GM23338 (cell line): ENCODE measurements at regions not wholly inside any gene's neighbourhood (a gene's known extent, or its start where the extent isn't known, plus 50 kb on each side); places are given as distances from the start of the nearest gene placed in this dataset.

ENCODE experiments used
- ATAC-seq: fragments of 200-7000 bp; cut with Tn5 transposase; 3 replicates; pipeline ENCODE4 v1.9.1; 2020
- DNase-seq: peaks from one replicate; pipeline ENCODE4 v3.0.0-alpha.2; 2015; ENCODE audit warnings: low spot score
- H2AFZ ChIP-seq: fragments of 200-600 bp; sonication (generic); 2 replicates; pipeline ENCODE4 v1.8.0; 2016; ENCODE audit warnings: antibody characterized with exemption, mild to moderate bottlenecking, moderate library complexity
- H3F3A ChIP-seq: fragments of 200-600 bp; sonication (generic); replicated peaks from 2 replicates; pipeline ENCODE4 v1.8.0; 2017; ENCODE audit warnings: antibody characterized with exemption, mixed run types, low read depth
- H3K27ac ChIP-seq: fragments of 200-600 bp; sonication (generic); 2 replicates; pipeline ENCODE4 v1.6.1; 2016; ENCODE audit warnings: low read depth
- H3K27me3 ChIP-seq: fragments of 200-600 bp; sonication (generic); 2 replicates; pipeline ENCODE4 v1.8.0; 2016; ENCODE audit warnings: mild to moderate bottlenecking, mixed run types, moderate library complexity; ENCODE audit not compliant: insufficient read depth
- H3K36me3 ChIP-seq: fragments of 200-600 bp; sonication (generic); 2 replicates; pipeline ENCODE4 v1.8.0; 2016; ENCODE audit warnings: mild to moderate bottlenecking; ENCODE audit not compliant: insufficient read depth
- H3K4me1 ChIP-seq: fragments of 200-600 bp; sonication (generic); 2 replicates; pipeline ENCODE4 v1.8.0; 2016; ENCODE audit warnings: mild to moderate bottlenecking, moderate library complexity; ENCODE audit not compliant: insufficient read depth
- H3K4me2 ChIP-seq: fragments of 200-600 bp; sonication (generic); 2 replicates; pipeline ENCODE4 v1.7.1; 2017; ENCODE audit warnings: mixed run types
- H3K4me3 ChIP-seq: fragments of 200-600 bp; sonication (generic); 2 replicates; pipeline ENCODE4 v1.6.1; 2016; ENCODE audit warnings: mixed run types
- H3K79me2 ChIP-seq: fragments of 200-600 bp; sonication (generic); replicated peaks from 2 replicates; pipeline ENCODE4 v1.8.0; 2017; ENCODE audit warnings: mild to moderate bottlenecking; ENCODE audit not compliant: insufficient read depth
- H3K9me2 ChIP-seq: fragments of 200-600 bp; sonication (generic); 2 replicates; pipeline ENCODE4 v1.8.0; 2017; ENCODE audit not compliant: insufficient read depth
- H4K20me1 ChIP-seq: fragments of 200-600 bp; sonication (generic); replicated peaks from 2 replicates; pipeline ENCODE4 v1.8.0; 2017; ENCODE audit warnings: mild to moderate bottlenecking; ENCODE audit not compliant: insufficient read depth
- H3K27ac Mint-ChIP-seq: 2 replicates; pipeline ENCODE4 v1.8.0; 2020; ENCODE audit warnings: inconsistent platforms, mild to moderate bottlenecking, moderate library complexity, mixed read lengths
- H3K27me3 Mint-ChIP-seq: 3 replicates; pipeline ENCODE4 v1.8.0; 2022; ENCODE audit warnings: low read depth, mild to moderate bottlenecking, moderate library complexity, mixed read lengths, inconsistent platforms; ENCODE audit not compliant: insufficient read depth, poor library complexity
- H3K36me3 Mint-ChIP-seq: 3 replicates; pipeline ENCODE4 v1.8.0; 2021; ENCODE audit warnings: low read depth, mild to moderate bottlenecking, inconsistent platforms, moderate library complexity, mixed read lengths
- H3K4me1 Mint-ChIP-seq: 3 replicates; pipeline ENCODE4 v1.8.0; 2020; ENCODE audit warnings: mild to moderate bottlenecking, inconsistent platforms, mixed read lengths
- H3K4me3 Mint-ChIP-seq: 3 replicates; pipeline ENCODE4 v1.8.0; 2021; ENCODE audit warnings: moderate library complexity, mild to moderate bottlenecking, inconsistent platforms, mixed read lengths
- H3K9me3 Mint-ChIP-seq: 3 replicates; pipeline ENCODE4 v1.8.0; 2020; ENCODE audit warnings: moderate library complexity, mild to moderate bottlenecking, inconsistent platforms, mixed read lengths
- CREB1 ChIP-seq: fragments of 250-450 bp; sonication (Bioruptor Pico); IDR thresholded peaks from 2 replicates; pipeline ENCODE4 v1.5.0; 2020; ENCODE audit warnings: low read depth, mild to moderate bottlenecking, moderate library complexity
- ETS1 ChIP-seq: IDR thresholded peaks from 2 replicates; pipeline ENCODE4 v1.6.1; 2016; ENCODE audit warnings: antibody characterized with exemption
- EZH2 ChIP-seq: fragments of 200-600 bp; sonication (generic); IDR thresholded peaks from one replicate; pipeline ENCODE4 v1.8.0; 2017; ENCODE audit warnings: antibody characterized with exemption, mild to moderate bottlenecking, low read depth; ENCODE audit not compliant: unreplicated experiment
- EZH2phosphoT487 ChIP-seq: fragments of 200-600 bp; sonication (generic); IDR thresholded peaks from one replicate; pipeline ENCODE4 v1.8.1; 2018; ENCODE audit warnings: antibody characterized with exemption; ENCODE audit not compliant: unreplicated experiment
- JUNB ChIP-seq: IDR thresholded peaks from one replicate; pipeline ENCODE4 v1.6.1; 2016; ENCODE audit warnings: antibody characterized with exemption; ENCODE audit not compliant: unreplicated experiment
- NANOG ChIP-seq: IDR thresholded peaks from 2 replicates; pipeline ENCODE4 v1.6.1; 2016; ENCODE audit warnings: antibody characterized with exemption, borderline replicate concordance
- POLR2AphosphoS5 ChIP-seq: IDR thresholded peaks from 2 replicates; pipeline ENCODE4 v1.6.1; 2016; ENCODE audit warnings: antibody characterized with exemption, low read depth
- ZNF114 ChIP-seq: fragments of 250-450 bp; sonication (Bioruptor Pico); IDR thresholded peaks from 2 replicates; pipeline ENCODE4 v1.5.0; 2020; ENCODE audit warnings: mild to moderate bottlenecking, moderate library complexity
- ZNF331 ChIP-seq: fragments of 250-450 bp; sonication (Bioruptor Pico); IDR thresholded peaks from 2 replicates; pipeline ENCODE4 v1.5.0; 2020; ENCODE audit warnings: low read depth, mild to moderate bottlenecking, moderate library complexity
- ZNF462 ChIP-seq: fragments of 250-450 bp; sonication (Bioruptor Pico); IDR thresholded peaks from 2 replicates; pipeline ENCODE4 v1.5.0; 2020; ENCODE audit warnings: mild to moderate bottlenecking, moderate library complexity
- TF ChIP-seq, protein P1 (sequence below), 2 experiments: fragments of 200-600 bp in 1 of 2; sonication (generic) in 1 of 2; conservative IDR thresholded peaks; 2 replicates each; pipeline versions ENCODE4 v1.5.1 to v1.6.1; 2016 to 2017; ENCODE audit warnings: antibody characterized with exemption in 2 of 2, low read depth in 2 of 2, mild to moderate bottlenecking in 2 of 2, moderate library complexity in 1 of 2

GRCh38 chr1:238475712-238476111, 585.0 kb upstream of the ZP4 start:
- no peaks in the 10 kb centered on the region for H3F3A ChIP-seq
- no peaks in the 10 kb centered on the region for H3K27me3 Mint-ChIP-seq
- H2AFZ ChIP-seq = no peak overlapping the region
- H3K27ac ChIP-seq = no peak overlapping the region
- no peaks in the 10 kb centered on the region for H4K20me1 ChIP-seq
- DNase-seq = no peak
- H3K27ac Mint-ChIP-seq = no peak overlapping the region
- no peaks in the 10 kb centered on the region for H3K79me2 ChIP-seq
- no peak overlapping the region for H3K4me2 ChIP-seq
- no peak overlapping the region for H3K4me3 ChIP-seq
- no peaks in the 10 kb centered on the region for H3K27me3 ChIP-seq
- H3K9me2 ChIP-seq = no peaks in the 10 kb centered on the region
- TF ChIP-seq CREB1 (CRISPR knock-in tag) (no peak), POLR2AphosphoS5 (no peak), ETS1 (no peak), NANOG (no peak), ZNF331 (no peak), JUNB (no peak)
- no peaks in the 10 kb centered on the region for H3K36me3 ChIP-seq
- peaks cover 6% of the 10 kb centered on the region; the same call in 1 of the 3 replicates for H3K4me1 Mint-ChIP-seq
- no peaks in the 10 kb centered on the region for H3K4me1 ChIP-seq
- no peak overlapping the region for H3K4me3 Mint-ChIP-seq
- H3K36me3 Mint-ChIP-seq = no peaks in the 10 kb centered on the region; the same call in 2 of the 3 replicates
- no peaks in the 10 kb centered on the region for H3K9me3 Mint-ChIP-seq
- no peak for ATAC-seq

GRCh38 chr1:238474263-238474662, 583.5 kb upstream of the ZP4 start:
- H2AFZ ChIP-seq = no peak overlapping the region
- H3K4me1 ChIP-seq = no peaks in the 10 kb centered on the region
- TF ChIP-seq ZNF462 (no peak), EZH2phosphoT487 (no peak), ZNF114 (CRISPR knock-in tag) (no peak), EZH2 (no peak)
- TF ChIP-seq, protein P1, sequence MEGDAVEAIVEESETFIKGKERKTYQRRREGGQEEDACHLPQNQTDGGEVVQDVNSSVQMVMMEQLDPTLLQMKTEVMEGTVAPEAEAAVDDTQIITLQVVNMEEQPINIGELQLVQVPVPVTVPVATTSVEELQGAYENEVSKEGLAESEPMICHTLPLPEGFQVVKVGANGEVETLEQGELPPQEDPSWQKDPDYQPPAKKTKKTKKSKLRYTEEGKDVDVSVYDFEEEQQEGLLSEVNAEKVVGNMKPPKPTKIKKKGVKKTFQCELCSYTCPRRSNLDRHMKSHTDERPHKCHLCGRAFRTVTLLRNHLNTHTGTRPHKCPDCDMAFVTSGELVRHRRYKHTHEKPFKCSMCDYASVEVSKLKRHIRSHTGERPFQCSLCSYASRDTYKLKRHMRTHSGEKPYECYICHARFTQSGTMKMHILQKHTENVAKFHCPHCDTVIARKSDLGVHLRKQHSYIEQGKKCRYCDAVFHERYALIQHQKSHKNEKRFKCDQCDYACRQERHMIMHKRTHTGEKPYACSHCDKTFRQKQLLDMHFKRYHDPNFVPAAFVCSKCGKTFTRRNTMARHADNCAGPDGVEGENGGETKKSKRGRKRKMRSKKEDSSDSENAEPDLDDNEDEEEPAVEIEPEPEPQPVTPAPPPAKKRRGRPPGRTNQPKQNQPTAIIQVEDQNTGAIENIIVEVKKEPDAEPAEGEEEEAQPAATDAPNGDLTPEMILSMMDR (conservative IDR thresholded peaks at IDR 0.05; ENCODE audit: low read depth in 2 of 2) = no peak
- no peaks in the 10 kb centered on the region for H3K36me3 ChIP-seq
- no peaks in the 10 kb centered on the region for H3K9me2 ChIP-seq
- H3K4me3 Mint-ChIP-seq = no peak overlapping the region
- H3K27ac ChIP-seq = no peak overlapping the region
- H3K4me2 ChIP-seq = no peak overlapping the region
- no peaks in the 10 kb centered on the region; the same call in 2 of the 3 replicates for H3K36me3 Mint-ChIP-seq
- H3K9me3 Mint-ChIP-seq = no peaks in the 10 kb centered on the region
- no peak overlapping the region for H3K27ac Mint-ChIP-seq
- H3K4me1 Mint-ChIP-seq = no peaks in the 10 kb centered on the region
- H3K27me3 ChIP-seq = no peaks in the 10 kb centered on the region
- H3F3A ChIP-seq = no peaks in the 10 kb centered on the region
- H4K20me1 ChIP-seq = no peaks in the 10 kb centered on the region
- no peak for DNase-seq
- no peaks in the 10 kb centered on the region for H3K79me2 ChIP-seq
- no peaks in the 10 kb centered on the region for H3K27me3 Mint-ChIP-seq
- no peak for ATAC-seq
- no peak overlapping the region for H3K4me3 ChIP-seq
